Ovary (tissue), 7 donors: ENCODE measurements at regions not wholly inside any gene's neighbourhood (a gene's known extent, or its start where the extent isn't known, plus 50 kb on each side); places are given as distances from the start of the nearest gene placed in this dataset.

Experiments used
- DNase-seq, 5 donors: peaks; one replicate each; pipeline ENCODE4 v3.0.0-alpha.2; 2019 to 2020
- H3K27ac ChIP-seq, 2 donors: fragments of 200-600 bp; one replicate each; pipeline versions ENCODE4 v1.5.1 to v1.8.0; 2019 to 2022
- H3K27me3 ChIP-seq: fragments of 200-600 bp; one replicate; pipeline ENCODE4 v1.8.0; 2022
- H3K36me3 ChIP-seq: fragments of 200-600 bp; sonication (generic); one replicate; pipeline ENCODE4 v1.5.1; 2019
- H3K4me1 ChIP-seq: one replicate; pipeline ENCODE4 v1.8.1; 2013; ENCODE audit warnings: mild to moderate bottlenecking, moderate library complexity; ENCODE audit not compliant: insufficient read depth
- H3K4me3 ChIP-seq: fragments of 200-600 bp; sonication (generic); one replicate; pipeline ENCODE4 v1.5.1; 2017
- H3K9me3 ChIP-seq, 2 donors: fragments of 200-600 bp in 1 of 2; sonication (generic) in 1 of 2; one replicate each; pipeline versions ENCODE4 v1.5.1 to v1.8.1; 2013 to 2019; ENCODE audit warnings: mild to moderate bottlenecking in 1 of 2, moderate library complexity in 1 of 2
- EP300 ChIP-seq: sonication (generic); formaldehyde crosslinking; IDR thresholded peaks from one replicate; pipeline ENCODE4 v1.6.1; 2017; ENCODE audit warnings: antibody characterized with exemption
- POLR2A ChIP-seq: fragments of 450-650 bp; IDR thresholded peaks from one replicate; pipeline ENCODE4 v1.6.1; 2017; ENCODE audit warnings: antibody characterized with exemption, mild to moderate bottlenecking, moderate library complexity
- WGBS, 3 donors: extraction: QIAGEN DNeasy Blood & Tissue Kit in 1 of 3; methylation state at CpG; one replicate each; pipeline versions ENCODE4 v1.1.5 to v1.1.7; 2013 to 2017; 5-methylcytosine and 5-hydroxymethylcytosine counted together
- intact Hi-C, 4 donors: fragments of 100-400 bp; cut with DNase I; formaldehyde crosslinking; loops; one replicate each; pipeline versions ENCODE4 v1.11.0 to v1.15.1; 2022 to 2023
- TF ChIP-seq, protein P1 (sequence below), 3 donors: fragments of 450-650 bp in 2 of 3; fragments of 200-600 bp in 1 of 3; IDR thresholded peaks; one replicate each; pipeline versions ENCODE4 v1.5.1 to v1.8.0; 2016 to 2022; ENCODE audit warnings: antibody characterized with exemption in 3 of 3, mild to moderate bottlenecking in 1 of 3
- donor health status: DM: no; HTN: no; CAD: no; lungs with moderate emphysema.
- donor health status: DM: no; HTN: no; CAD: no.
- donor health status: Bipolar disorder and iron deficiency.
- donor health status: DM: no; HTN: no; CAD: no.
- donor health status: DM: yes; HTN: yes; CAD: no.

DNA sequence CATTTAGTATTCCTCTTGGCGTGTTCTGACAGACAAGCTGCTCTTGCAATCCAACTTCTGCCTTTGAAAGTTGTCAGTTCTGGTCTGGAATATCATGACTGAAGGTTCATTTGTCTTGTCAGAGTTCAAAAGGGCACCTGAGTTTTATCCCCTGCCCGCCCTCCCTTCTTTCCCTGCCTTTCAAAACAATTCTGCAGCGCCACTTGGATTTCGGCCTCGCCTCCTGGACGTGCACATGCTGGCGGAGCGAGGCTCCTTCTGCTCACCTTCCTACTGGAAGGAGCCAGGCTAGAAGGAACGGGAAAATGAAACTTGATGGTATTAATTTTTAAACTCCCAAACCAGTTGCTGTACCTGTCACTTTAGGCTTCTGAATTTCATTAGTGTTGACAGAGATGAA is 55.7 kb upstream of the HDGFL1 start:
- 95 to 96% (median 95%) methylated on average over 9 of the region's 9 CpGs for WGBS, 3 donors
- intact Hi-C loops = no loop called here
- DNase-seq = no peak
- no peak overlapping the region for H3K27ac ChIP-seq
- no peaks in the 10 kb centered on the region for H3K9me3 ChIP-seq
- H3K36me3 ChIP-seq = no peaks in the 10 kb centered on the region
- H3K4me3 ChIP-seq = no peak overlapping the region
- H3K27me3 ChIP-seq = no peaks in the 10 kb centered on the region
- TF ChIP-seq POLR2A (no peak), EP300 (no peak)
- TF ChIP-seq, protein P1, sequence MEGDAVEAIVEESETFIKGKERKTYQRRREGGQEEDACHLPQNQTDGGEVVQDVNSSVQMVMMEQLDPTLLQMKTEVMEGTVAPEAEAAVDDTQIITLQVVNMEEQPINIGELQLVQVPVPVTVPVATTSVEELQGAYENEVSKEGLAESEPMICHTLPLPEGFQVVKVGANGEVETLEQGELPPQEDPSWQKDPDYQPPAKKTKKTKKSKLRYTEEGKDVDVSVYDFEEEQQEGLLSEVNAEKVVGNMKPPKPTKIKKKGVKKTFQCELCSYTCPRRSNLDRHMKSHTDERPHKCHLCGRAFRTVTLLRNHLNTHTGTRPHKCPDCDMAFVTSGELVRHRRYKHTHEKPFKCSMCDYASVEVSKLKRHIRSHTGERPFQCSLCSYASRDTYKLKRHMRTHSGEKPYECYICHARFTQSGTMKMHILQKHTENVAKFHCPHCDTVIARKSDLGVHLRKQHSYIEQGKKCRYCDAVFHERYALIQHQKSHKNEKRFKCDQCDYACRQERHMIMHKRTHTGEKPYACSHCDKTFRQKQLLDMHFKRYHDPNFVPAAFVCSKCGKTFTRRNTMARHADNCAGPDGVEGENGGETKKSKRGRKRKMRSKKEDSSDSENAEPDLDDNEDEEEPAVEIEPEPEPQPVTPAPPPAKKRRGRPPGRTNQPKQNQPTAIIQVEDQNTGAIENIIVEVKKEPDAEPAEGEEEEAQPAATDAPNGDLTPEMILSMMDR (IDR thresholded peaks at IDR 0.05) = no peak
- no peaks in the 10 kb centered on the region for H3K4me1 ChIP-seq

DNA sequence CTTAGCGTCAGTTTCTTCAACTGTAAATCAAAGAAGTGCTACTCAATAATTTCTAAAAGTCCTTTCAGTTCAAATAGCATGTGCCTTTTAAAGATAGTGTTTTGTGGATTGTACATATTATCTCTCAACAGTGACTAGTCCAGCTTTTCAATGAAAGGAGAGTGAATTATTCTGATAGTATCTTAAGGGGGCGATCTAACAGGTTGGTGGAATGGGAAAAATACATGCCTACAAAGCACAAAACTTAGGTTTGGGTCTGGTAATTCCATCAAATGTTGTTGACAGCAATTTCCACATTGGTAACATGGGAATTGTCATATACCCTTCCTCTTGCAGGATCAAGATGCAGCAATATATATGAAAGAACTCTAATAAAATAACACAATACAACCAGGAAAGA is 50.1 kb upstream of the HDGFL1 start:
- intact Hi-C loops = no loop called here

More for the DNA sequence above, 50.1 kb upstream of the HDGFL1 start:
- H3K4me1 ChIP-seq = no peaks in the 10 kb centered on the region
- H3K36me3 ChIP-seq = no peaks in the 10 kb centered on the region
- no peak for TF ChIP-seq POLR2A
- TF ChIP-seq EP300 = no peak
- TF ChIP-seq, protein P1 (IDR thresholded peaks at IDR 0.05) = no peak
- no peak overlapping the region for H3K27ac ChIP-seq
- no peak for DNase-seq
- no peaks in the 10 kb centered on the region for H3K9me3 ChIP-seq
- 89 to 96% (median 94%) methylated on average over 2 of the region's 2 CpGs for WGBS, 3 donors
- H3K27me3 ChIP-seq = no peaks in the 10 kb centered on the region
- no peak overlapping the region for H3K4me3 ChIP-seq
